Activated B cell treated with CpG ODN at 0.5 μM for 24 hours (primary cell): ENCODE measurements at regions not wholly inside any gene's neighbourhood (a gene's known extent, or its start where the extent isn't known, plus 50 kb on each side); places are given as distances from the start of the nearest gene placed in this dataset.

Experiments
- ATAC-seq: fragments of 200-7000 bp; cut with Tn5 transposase; one replicate; pipeline ENCODE4 v1.10.0; 2021; ENCODE audit warnings: low read depth, mild to moderate bottlenecking, moderate library complexity
- CTCF ChIA-PET: fragments of 350-600 bp; sonication (Branson Sonifier 250); formaldehyde crosslinking; loops from one replicate; lab custom pipeline; 2021; ENCODE audit warnings: antibody characterized with exemption; lab: Charles Lee
- POLR2A ChIA-PET: fragments of 350-600 bp; sonication (Branson Sonifier 250); formaldehyde crosslinking; loops from one replicate; lab custom pipeline; 2021; ENCODE audit warnings: antibody characterized with exemption; lab: Charles Lee
- DNase-seq: peaks from one replicate; pipeline ENCODE4 v3.0.0; 2022
- H3K27ac Mint-ChIP-seq: one replicate; pipeline ENCODE4 v1.8.0; 2020; ENCODE audit warnings: mixed read lengths
- H3K27me3 Mint-ChIP-seq: one replicate; pipeline ENCODE4 v1.8.0; 2021; ENCODE audit warnings: mixed read lengths
- H3K36me3 Mint-ChIP-seq: one replicate; pipeline ENCODE4 v1.8.0; 2021; ENCODE audit warnings: low read depth, mixed read lengths
- H3K4me1 Mint-ChIP-seq: one replicate; pipeline ENCODE4 v1.8.0; 2021; ENCODE audit warnings: mixed read lengths
- H3K4me3 Mint-ChIP-seq: one replicate; pipeline ENCODE4 v1.8.0; 2020; ENCODE audit warnings: mild to moderate bottlenecking, mixed read lengths
- H3K9me3 Mint-ChIP-seq: one replicate; pipeline ENCODE4 v1.8.0; 2020; ENCODE audit warnings: mixed read lengths
- intact Hi-C: fragments of 100-400 bp; cut with micrococcal nuclease; formaldehyde crosslinking; loops from one replicate; pipeline ENCODE4 v1.15.1; 2024
- TF ChIP-seq, protein P1 (sequence below): fragments of 200-600 bp; IDR thresholded peaks from one replicate; pipeline ENCODE4 v1.8.0; 2022; ENCODE audit warnings: antibody characterized with exemption, mild to moderate bottlenecking

DNA sequence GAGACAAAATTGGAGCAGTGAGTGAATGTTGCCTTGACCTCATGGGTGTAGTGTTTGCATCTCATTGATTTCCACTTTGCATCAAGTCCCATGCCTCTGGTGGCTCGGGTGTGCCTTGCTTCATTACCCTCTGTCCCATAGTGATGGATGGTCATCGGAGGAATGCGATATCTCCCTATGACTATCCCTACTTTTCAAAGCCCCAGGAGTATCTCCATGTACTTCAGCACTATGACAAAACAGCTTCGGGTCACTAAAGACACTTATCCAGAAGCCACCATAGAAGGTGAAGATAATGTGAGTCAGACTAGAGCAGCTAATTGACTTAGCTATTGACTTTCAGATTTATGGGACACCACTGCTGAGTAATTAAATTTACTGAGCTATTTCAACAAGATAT is 355.1 kb upstream of the CCDC196 start:
- TF ChIP-seq, protein P1, sequence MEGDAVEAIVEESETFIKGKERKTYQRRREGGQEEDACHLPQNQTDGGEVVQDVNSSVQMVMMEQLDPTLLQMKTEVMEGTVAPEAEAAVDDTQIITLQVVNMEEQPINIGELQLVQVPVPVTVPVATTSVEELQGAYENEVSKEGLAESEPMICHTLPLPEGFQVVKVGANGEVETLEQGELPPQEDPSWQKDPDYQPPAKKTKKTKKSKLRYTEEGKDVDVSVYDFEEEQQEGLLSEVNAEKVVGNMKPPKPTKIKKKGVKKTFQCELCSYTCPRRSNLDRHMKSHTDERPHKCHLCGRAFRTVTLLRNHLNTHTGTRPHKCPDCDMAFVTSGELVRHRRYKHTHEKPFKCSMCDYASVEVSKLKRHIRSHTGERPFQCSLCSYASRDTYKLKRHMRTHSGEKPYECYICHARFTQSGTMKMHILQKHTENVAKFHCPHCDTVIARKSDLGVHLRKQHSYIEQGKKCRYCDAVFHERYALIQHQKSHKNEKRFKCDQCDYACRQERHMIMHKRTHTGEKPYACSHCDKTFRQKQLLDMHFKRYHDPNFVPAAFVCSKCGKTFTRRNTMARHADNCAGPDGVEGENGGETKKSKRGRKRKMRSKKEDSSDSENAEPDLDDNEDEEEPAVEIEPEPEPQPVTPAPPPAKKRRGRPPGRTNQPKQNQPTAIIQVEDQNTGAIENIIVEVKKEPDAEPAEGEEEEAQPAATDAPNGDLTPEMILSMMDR = no peak
- no peaks in the 10 kb centered on the region for H3K36me3 Mint-ChIP-seq
- intact Hi-C loops = no loop called here
- no peaks in the 10 kb centered on the region for H3K4me1 Mint-ChIP-seq
- peaks cover 4% of the 10 kb centered on the region for H3K27me3 Mint-ChIP-seq
- POLR2A ChIA-PET = no interaction called here
- H3K9me3 Mint-ChIP-seq = no peaks in the 10 kb centered on the region
- no peak overlapping the region for H3K27ac Mint-ChIP-seq
- DNase-seq = no peak
- H3K4me3 Mint-ChIP-seq = no peak overlapping the region
- CTCF ChIA-PET = no interaction called here
- ATAC-seq = no peak

DNA sequence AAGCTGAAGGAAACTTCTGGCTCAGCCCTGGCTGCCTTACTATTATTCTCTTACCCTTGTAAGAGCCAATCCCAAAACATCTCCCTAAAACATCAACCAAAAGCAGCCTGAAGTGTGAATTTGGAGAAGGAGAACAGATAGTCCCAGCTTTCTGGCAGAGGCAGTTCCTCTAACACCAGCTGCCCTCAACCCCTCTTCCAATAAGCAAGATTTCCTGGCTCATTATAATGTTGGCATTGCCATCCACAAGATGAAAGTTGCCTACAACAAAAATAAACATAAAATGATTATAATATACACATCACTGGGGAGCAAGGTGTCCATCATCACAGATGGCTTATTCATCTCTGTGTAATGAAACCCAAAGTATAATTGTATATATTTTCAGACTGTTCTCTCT is 352.5 kb upstream of the CCDC196 start:
- TF ChIP-seq, protein P1 = no peak
- ATAC-seq (no peak), DNase-seq (no peak)
- CTCF ChIA-PET = no interaction called here
- no peaks in the 10 kb centered on the region for H3K27me3 Mint-ChIP-seq
- no peaks in the 10 kb centered on the region for H3K36me3 Mint-ChIP-seq
- no peaks in the 10 kb centered on the region for H3K4me1 Mint-ChIP-seq
- intact Hi-C loops = no loop called here
- no peak overlapping the region for H3K27ac Mint-ChIP-seq
- H3K4me3 Mint-ChIP-seq = no peak overlapping the region
- POLR2A ChIA-PET = no interaction called here
- no peaks in the 10 kb centered on the region for H3K9me3 Mint-ChIP-seq

DNA sequence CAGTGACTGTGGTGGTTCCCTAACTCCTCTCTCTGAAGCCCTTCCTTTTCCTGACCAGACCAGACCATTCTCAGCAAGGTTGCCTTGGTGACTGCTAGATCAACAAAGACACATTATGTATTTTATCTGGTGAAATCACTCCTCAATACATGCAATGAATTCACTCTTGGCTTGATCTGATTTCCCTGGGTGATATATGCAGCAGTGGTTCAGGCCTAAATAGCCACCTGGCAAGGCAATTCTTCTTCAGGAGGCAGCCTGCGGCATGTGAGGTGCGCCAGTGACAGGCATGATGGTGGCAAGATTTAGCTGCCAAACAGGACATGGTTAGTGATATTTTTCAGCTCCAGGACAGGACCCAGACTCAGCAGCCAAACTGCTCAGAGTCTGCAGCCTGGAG is 350.3 kb upstream of the CCDC196 start:
- no peaks in the 10 kb centered on the region for H3K27me3 Mint-ChIP-seq
- no peaks in the 10 kb centered on the region for H3K9me3 Mint-ChIP-seq
- H3K27ac Mint-ChIP-seq = no peak overlapping the region
- intact Hi-C loops = no loop called here
- TF ChIP-seq, protein P1 = no peak
- ATAC-seq (no peak), DNase-seq (no peak)
- no peaks in the 10 kb centered on the region for H3K36me3 Mint-ChIP-seq
- ChIA-PET CTCF (no interaction called here), POLR2A (no interaction called here)
- no peaks in the 10 kb centered on the region for H3K4me1 Mint-ChIP-seq
- H3K4me3 Mint-ChIP-seq = no peak overlapping the region

DNA sequence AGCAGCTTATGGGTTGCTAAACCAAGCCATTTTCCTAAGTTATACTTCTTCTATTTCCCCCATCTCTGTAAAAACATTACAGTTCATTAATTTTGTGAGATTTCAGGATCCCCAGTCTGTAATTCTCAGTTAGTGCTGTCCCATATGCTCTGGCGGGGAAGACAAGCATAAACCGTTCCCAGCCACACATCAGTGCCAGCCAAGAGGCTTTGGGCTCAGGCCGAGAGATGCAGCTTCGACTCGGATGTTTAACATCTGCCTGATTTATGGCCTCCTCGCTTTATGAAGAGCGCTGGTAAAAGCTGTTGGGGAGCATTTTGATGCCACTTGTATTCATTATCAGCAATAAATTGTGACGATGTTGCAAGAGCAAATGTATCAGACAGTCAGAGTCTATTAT is 349.1 kb upstream of the CCDC196 start:
- DNase-seq (no peak), ATAC-seq (no peak)
- Mint-ChIP-seq H3K27me3 (no peaks in the 10 kb centered on the region), H3K27ac (no peak overlapping the region), H3K4me1 (no peaks in the 10 kb centered on the region), H3K9me3 (no peaks in the 10 kb centered on the region), H3K4me3 (no peak overlapping the region), H3K36me3 (no peaks in the 10 kb centered on the region)
- POLR2A ChIA-PET = no interaction called here
- intact Hi-C loops = no loop called here
- TF ChIP-seq, protein P1 = no peak
- CTCF ChIA-PET = no interaction called here

DNA sequence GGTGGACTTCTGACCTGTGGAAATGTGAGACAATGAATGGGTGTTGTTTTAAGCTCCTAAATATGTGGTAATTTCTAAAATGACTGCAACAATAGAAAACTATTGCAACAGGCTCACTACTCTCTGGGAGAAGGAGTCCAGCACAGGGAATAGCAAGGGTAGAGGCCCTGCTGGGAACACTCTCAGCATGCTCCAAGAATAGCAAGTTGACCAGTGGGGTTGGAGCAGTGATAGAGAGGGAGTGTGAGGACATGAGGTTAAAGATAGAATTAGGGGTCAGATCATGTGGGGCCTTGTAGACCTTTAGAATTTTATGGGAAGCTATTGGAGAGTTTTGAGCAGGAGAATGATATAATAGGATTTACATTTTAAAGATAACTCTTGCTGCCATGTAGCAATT is 346.7 kb upstream of the CCDC196 start:
- intact Hi-C loops = no loop called here
- ATAC-seq (no peak), DNase-seq (no peak)
- H3K9me3 Mint-ChIP-seq = no peaks in the 10 kb centered on the region
- no peak overlapping the region for H3K27ac Mint-ChIP-seq
- ChIA-PET POLR2A (no interaction called here), CTCF (no interaction called here)
- peaks cover 8% of the 10 kb centered on the region for H3K27me3 Mint-ChIP-seq
- no peak overlapping the region for H3K4me3 Mint-ChIP-seq
- TF ChIP-seq, protein P1 = no peak
- no peaks in the 10 kb centered on the region for H3K36me3 Mint-ChIP-seq
- peaks cover 3% of the 10 kb centered on the region for H3K4me1 Mint-ChIP-seq
